Esophagus squamous epithelium (tissue), 4 donors: ENCODE measurements at regions not wholly inside any gene's neighbourhood (a gene's known extent, or its start where the extent isn't known, plus 50 kb on each side); places are given as distances from the start of the nearest gene placed in this dataset.

Experiments
- CTCF ChIP-seq, 6 experiments: fragments of 450-650 bp in 4 of 6; fragments of 200-600 bp in 2 of 6; sonication (generic) in 2 of 6; IDR thresholded peaks; one replicate each; pipeline ENCODE4 v1.5.1; 2016 to 2019; ENCODE audit warnings: antibody characterized with exemption in 6 of 6, mild to moderate bottlenecking in 4 of 6, moderate library complexity in 4 of 6
- POLR2A ChIP-seq, 4 donors: fragments of 450-650 bp; IDR thresholded peaks; one replicate each; pipeline ENCODE4 v1.6.1; 2017; ENCODE audit warnings: antibody characterized with exemption in 4 of 4, mild to moderate bottlenecking in 4 of 4, moderate library complexity in 3 of 4

GRCh38 chr5:88390481-88390880 is 121.8 kb upstream of the TMEM161B start:
- TF ChIP-seq CTCF (IDR thresholded peaks at IDR 0.05) (no peak), POLR2A (IDR thresholded peaks at IDR 0.05) (no peak)
